ENCODE measurements at regions not wholly inside any gene's neighbourhood (a gene's known extent, or its start where the extent isn't known, plus 50 kb on each side); places are given as distances from the start of the nearest gene placed in this dataset.
"Not testable (repeated sequence)": the region's sequence is repeated elsewhere in the genome, so short reads cannot be mapped to it uniquely, and the experiment has no call there.

- no peak for DNase-seq
Observed at GRCh38 chr13:85186356-85187045, 612.7 kb downstream of the SLITRK6 start.

- DNase-seq, result no peak
Observed at GRCh38 chr13:85174291-85174690, 624.9 kb downstream of the SLITRK6 start.

GRCh38 chr13:85170372-85170771, 628.8 kb downstream of the SLITRK6 start:
- no peak for DNase-seq

- no peak for DNase-seq
Observed at GRCh38 chr13:85166891-85167290, 632.3 kb downstream of the SLITRK6 start.

- DNase-seq, result no peak
Observed at GRCh38 chr13:85163063-85163462, 636.2 kb downstream of the SLITRK6 start.

- DNase-seq, result no peak
Observed at GRCh38 chr13:85148009-85148408, 651.2 kb downstream of the SLITRK6 start.

GRCh38 chr13:85142351-85142927, 656.8 kb downstream of the SLITRK6 start:
- DNase-seq, result no peak

GRCh38 chr13:85141401-85141800, 657.8 kb downstream of the SLITRK6 start:
- DNase-seq, result no peak

- DNase-seq, result no peak
Observed at GRCh38 chr13:85140192-85140591, 659.0 kb downstream of the SLITRK6 start.

GRCh38 chr13:85137516-85137915, 661.7 kb downstream of the SLITRK6 start:
- no peak for DNase-seq

- no peak for DNase-seq
Observed at GRCh38 chr13:85132986-85133385, 666.2 kb downstream of the SLITRK6 start.

- DNase-seq, result not testable (repeated sequence)
Observed at GRCh38 chr13:85123501-85123900, 675.7 kb downstream of the SLITRK6 start.

GRCh38 chr13:85108356-85108755, 690.9 kb downstream of the SLITRK6 start:
- DNase-seq, result no peak

- DNase-seq, result no peak
Observed at GRCh38 chr13:85099245-85099644, 700.0 kb downstream of the SLITRK6 start.

GRCh38 chr13:85095418-85096272, 703.6 kb downstream of the SLITRK6 start:
- no peak for DNase-seq

GRCh38 chr13:85093808-85094207, 705.4 kb downstream of the SLITRK6 start:
- DNase-seq, result no peak

- no peak for DNase-seq
Observed at GRCh38 chr13:85091631-85092234, 707.5 kb downstream of the SLITRK6 start.

GRCh38 chr13:85089186-85089585, 710.0 kb downstream of the SLITRK6 start:
- DNase-seq, result no peak

GRCh38 chr13:85080691-85081090, 718.5 kb downstream of the SLITRK6 start:
- DNase-seq, result no peak

GRCh38 chr13:85076343-85076742, 722.9 kb downstream of the SLITRK6 start:
- no peak for DNase-seq

- DNase-seq, result no peak
Observed at GRCh38 chr13:85074543-85075313, 724.5 kb downstream of the SLITRK6 start.

GRCh38 chr13:85068231-85068630, 731.0 kb downstream of the SLITRK6 start:
- DNase-seq, result no peak

GRCh38 chr13:85040215-85040614, 759.0 kb downstream of the SLITRK6 start:
- DNase-seq, result no peak
